ENCODE measurements at regions not wholly inside any gene's neighbourhood (a gene's known extent, or its start where the extent isn't known, plus 50 kb on each side); places are given as distances from the start of the nearest gene placed in this dataset.

DNA sequence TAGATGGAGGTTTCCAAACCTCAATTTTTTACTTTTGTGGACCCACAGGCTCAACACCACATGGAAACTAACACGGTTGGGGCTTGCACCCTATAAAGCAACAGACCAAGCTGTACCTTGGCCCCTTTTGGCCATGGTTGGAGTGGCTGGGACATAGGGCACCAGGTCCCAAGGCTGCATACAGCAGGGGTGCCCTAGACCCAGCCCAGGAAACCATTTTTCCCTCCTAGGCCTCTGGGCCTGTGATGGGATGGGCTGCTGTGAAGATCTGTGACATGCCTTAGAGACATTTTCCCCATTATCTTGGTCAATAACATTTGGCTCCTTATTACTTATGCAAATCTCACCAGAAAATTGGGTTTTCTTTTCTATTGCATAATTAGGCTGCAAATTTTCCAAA, 337.0 kb upstream of the CADM2 start:
- no peaks in the 10 kb centered on the region for H3K27me3 ChIP-seq
- TF ChIP-seq POLR2A (IDR thresholded peaks at IDR 0.05; ENCODE audit: low read depth) (no peak), POLR2AphosphoS5 (IDR thresholded peaks at IDR 0.05) (no peak), EP300 (IDR thresholded peaks at IDR 0.05) (no peak)
- TF ChIP-seq, protein P1, sequence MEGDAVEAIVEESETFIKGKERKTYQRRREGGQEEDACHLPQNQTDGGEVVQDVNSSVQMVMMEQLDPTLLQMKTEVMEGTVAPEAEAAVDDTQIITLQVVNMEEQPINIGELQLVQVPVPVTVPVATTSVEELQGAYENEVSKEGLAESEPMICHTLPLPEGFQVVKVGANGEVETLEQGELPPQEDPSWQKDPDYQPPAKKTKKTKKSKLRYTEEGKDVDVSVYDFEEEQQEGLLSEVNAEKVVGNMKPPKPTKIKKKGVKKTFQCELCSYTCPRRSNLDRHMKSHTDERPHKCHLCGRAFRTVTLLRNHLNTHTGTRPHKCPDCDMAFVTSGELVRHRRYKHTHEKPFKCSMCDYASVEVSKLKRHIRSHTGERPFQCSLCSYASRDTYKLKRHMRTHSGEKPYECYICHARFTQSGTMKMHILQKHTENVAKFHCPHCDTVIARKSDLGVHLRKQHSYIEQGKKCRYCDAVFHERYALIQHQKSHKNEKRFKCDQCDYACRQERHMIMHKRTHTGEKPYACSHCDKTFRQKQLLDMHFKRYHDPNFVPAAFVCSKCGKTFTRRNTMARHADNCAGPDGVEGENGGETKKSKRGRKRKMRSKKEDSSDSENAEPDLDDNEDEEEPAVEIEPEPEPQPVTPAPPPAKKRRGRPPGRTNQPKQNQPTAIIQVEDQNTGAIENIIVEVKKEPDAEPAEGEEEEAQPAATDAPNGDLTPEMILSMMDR (IDR thresholded peaks at IDR 0.05), result no peak
- no peak for DNase-seq (ENCODE audit: extremely low spot score)
- no peak overlapping the region for H3K4me3 ChIP-seq
- 92% methylated on average over 1 of the region's 1 CpG for WGBS
- H3K36me3 ChIP-seq, result no peaks in the 10 kb centered on the region
- intact Hi-C loops (cut with DNase I), result no loop called here
- H3K27ac ChIP-seq (replicated peaks in 1 of 4), result no peak overlapping the region
- no peaks in the 10 kb centered on the region for H3K9me3 ChIP-seq
- no peaks in the 10 kb centered on the region for H3K4me1 ChIP-seq

DNA sequence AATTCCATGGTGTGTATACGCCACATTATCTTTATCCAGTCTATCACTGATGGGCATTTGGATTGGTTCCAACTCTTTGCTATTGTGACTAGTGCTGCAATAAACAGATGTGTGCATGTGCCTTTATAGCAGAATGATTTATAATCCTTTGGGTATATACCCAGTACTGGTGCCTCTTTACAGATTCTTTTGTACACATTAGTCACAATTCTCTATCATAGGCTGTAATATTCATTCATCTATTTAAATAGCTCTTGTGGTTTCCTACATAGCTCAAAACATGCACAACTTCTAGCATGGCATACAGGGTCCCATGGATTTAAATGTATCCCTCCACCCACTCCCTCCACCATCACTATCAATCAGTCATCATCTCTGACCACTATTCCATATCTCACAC, 324.1 kb upstream of the CADM2 start:
- no peaks in the 10 kb centered on the region for H3K9me3 ChIP-seq
- TF ChIP-seq POLR2A (IDR thresholded peaks at IDR 0.05; ENCODE audit: low read depth), result no peak
- TF ChIP-seq, protein P1 (IDR thresholded peaks at IDR 0.05), result no peak
- no peak for TF ChIP-seq EP300 (IDR thresholded peaks at IDR 0.05)
- no peak for TF ChIP-seq POLR2AphosphoS5 (IDR thresholded peaks at IDR 0.05)
- H3K27me3 ChIP-seq, result no peaks in the 10 kb centered on the region
- intact Hi-C loops (cut with DNase I), result no loop called here
- WGBS, result 81% methylated on average over 1 of the region's 1 CpG
- no peak overlapping the region for H3K4me3 ChIP-seq
- H3K4me1 ChIP-seq, result no peaks in the 10 kb centered on the region
- no peak for DNase-seq (ENCODE audit: extremely low spot score)
- no peaks in the 10 kb centered on the region for H3K36me3 ChIP-seq
- H3K27ac ChIP-seq (replicated peaks in 1 of 4), result no peak overlapping the region

DNA sequence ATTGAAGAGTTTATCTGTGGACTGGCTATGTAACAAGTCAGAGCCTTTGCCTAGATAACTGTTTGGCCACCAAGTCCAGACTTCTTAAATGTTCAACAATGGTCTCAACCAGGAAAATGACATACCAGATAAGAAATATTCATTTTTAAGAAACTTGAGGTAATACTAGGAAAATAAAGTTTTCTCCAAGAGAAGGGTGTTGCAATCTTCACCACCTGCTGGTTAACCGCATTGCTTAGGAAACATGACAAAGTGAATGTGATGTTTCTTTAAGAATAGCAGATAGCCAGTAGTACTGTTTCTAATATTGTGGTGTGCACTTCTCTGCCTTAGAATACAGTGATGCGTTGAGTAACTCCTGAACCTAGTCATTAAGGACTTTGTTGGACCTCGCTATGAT, 321.5 kb upstream of the CADM2 start:
- Histone ChIP-seq H3K36me3 (no peaks in the 10 kb centered on the region), H3K27ac (replicated peaks in 1 of 4) (no peak overlapping the region), H3K9me3 (no peaks in the 10 kb centered on the region), H3K4me3 (no peak overlapping the region), H3K27me3 (no peaks in the 10 kb centered on the region), H3K4me1 (no peaks in the 10 kb centered on the region)
- no peak for DNase-seq (ENCODE audit: extremely low spot score)
- TF ChIP-seq POLR2AphosphoS5 (IDR thresholded peaks at IDR 0.05) (no peak), POLR2A (IDR thresholded peaks at IDR 0.05; ENCODE audit: low read depth) (no peak), EP300 (IDR thresholded peaks at IDR 0.05) (no peak)
- TF ChIP-seq, protein P1 (IDR thresholded peaks at IDR 0.05), result no peak
- WGBS, result 88% methylated on average over 3 of the region's 3 CpGs
- intact Hi-C loops (cut with DNase I), result no loop called here

DNA sequence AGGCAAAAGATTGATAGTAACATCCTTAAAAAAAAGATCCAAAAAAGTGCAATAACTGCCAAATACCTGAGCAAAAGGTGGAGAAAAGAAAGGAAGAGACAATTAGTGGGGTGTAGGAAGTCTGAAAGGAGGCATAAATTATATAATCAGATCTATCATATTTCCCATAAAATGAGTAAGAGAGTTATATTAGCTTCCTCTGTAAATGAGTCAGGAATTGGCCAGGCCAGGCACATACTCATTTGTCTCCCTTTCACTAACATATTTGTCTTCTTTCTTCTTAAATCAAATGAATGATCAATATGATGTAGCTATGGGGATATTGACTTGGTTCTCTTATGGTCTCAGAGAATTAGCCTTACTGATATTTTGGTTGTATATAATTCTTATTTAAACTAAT, 292.3 kb upstream of the CADM2 start:
- TF ChIP-seq EP300 (IDR thresholded peaks at IDR 0.05) (no peak), POLR2AphosphoS5 (IDR thresholded peaks at IDR 0.05) (no peak), POLR2A (IDR thresholded peaks at IDR 0.05; ENCODE audit: low read depth) (no peak)
- TF ChIP-seq, protein P1 (IDR thresholded peaks at IDR 0.05), result no peak
- H3K4me1 ChIP-seq, result no peaks in the 10 kb centered on the region
- H3K9me3 ChIP-seq, result no peaks in the 10 kb centered on the region
- H3K27ac ChIP-seq (replicated peaks in 1 of 4), result no peak overlapping the region
- H3K4me3 ChIP-seq, result no peak overlapping the region
- intact Hi-C loops (cut with DNase I), result no loop called here
- no peaks in the 10 kb centered on the region for H3K27me3 ChIP-seq
- H3K36me3 ChIP-seq, result no peaks in the 10 kb centered on the region
- DNase-seq (ENCODE audit: extremely low spot score), result no peak

DNA sequence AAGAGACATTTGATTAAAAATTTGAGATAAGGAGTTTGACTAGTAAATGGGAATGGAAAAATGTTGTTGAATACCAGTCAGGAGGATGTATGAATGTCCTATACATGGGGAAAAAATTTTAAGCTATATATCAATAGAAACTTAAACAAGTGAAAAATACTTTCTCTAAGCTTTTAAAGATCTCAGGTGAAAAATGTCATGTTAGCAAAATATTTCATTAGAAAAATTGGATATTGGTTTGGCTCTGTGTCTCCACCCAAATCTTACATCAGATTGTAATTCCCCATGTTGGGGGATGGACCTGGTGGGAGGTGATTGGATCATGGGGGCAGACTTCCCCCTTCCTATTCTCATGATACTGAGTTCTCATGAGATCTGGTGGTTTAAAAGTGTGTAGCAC, 279.6 kb upstream of the CADM2 start:
- no peak for DNase-seq (ENCODE audit: extremely low spot score)
- Histone ChIP-seq H3K27ac (replicated peaks in 1 of 4) (no peak overlapping the region), H3K9me3 (no peaks in the 10 kb centered on the region), H3K4me1 (no peaks in the 10 kb centered on the region), H3K36me3 (no peaks in the 10 kb centered on the region), H3K4me3 (no peak overlapping the region), H3K27me3 (no peaks in the 10 kb centered on the region)
- intact Hi-C loops (cut with DNase I), result no loop called here
- TF ChIP-seq, protein P1 (IDR thresholded peaks at IDR 0.05), result no peak
- no peak for TF ChIP-seq POLR2AphosphoS5 (IDR thresholded peaks at IDR 0.05)

Measured in esophagus muscularis mucosa (tissue), 4 donors.